IPS DF 6.9 (cell line): ENCODE measurements at regions not wholly inside any gene's neighbourhood (a gene's known extent, or its start where the extent isn't known, plus 50 kb on each side); places are given as distances from the start of the nearest gene placed in this dataset.

ENCODE experiments used
- DNase-seq: peaks from one replicate; pipeline ENCODE4 v3.0.0-alpha.2; 2013; ENCODE audit warnings: low read depth, low spot score
- H3K27ac ChIP-seq: one replicate; pipeline ENCODE4 v1.5.1; 2013; ENCODE audit warnings: low read length, control low read depth
- H3K27me3 ChIP-seq: 2 replicates; pipeline ENCODE4 v1.6.1; 2013; ENCODE audit warnings: mild to moderate bottlenecking, low read length; ENCODE audit not compliant: control insufficient read depth, insufficient read depth
- H3K36me3 ChIP-seq: 2 replicates; pipeline ENCODE4 v1.6.1; 2013; ENCODE audit warnings: low read length; ENCODE audit not compliant: control insufficient read depth, insufficient read depth
- H3K4me1 ChIP-seq: 2 replicates; pipeline ENCODE4 v1.6.1; 2013; ENCODE audit warnings: low read length; ENCODE audit not compliant: control insufficient read depth, insufficient read depth
- H3K4me3 ChIP-seq: 2 replicates; pipeline ENCODE4 v1.5.1; 2013; ENCODE audit warnings: mild to moderate bottlenecking, low read length
- H3K9me3 ChIP-seq: 2 replicates; pipeline ENCODE4 v1.6.1; 2013; ENCODE audit warnings: low read length, inconsistent platforms; ENCODE audit not compliant: control insufficient read depth, insufficient read depth
- WGBS: extraction: QIAGEN DNeasy Blood & Tissue Kit; methylation state at CpG from one replicate; pipeline ENCODE4 v1.1.7; 2013; ENCODE audit warnings: mixed read lengths, missing lambda C conversion rate; ENCODE audit not compliant: insufficient read length, insufficient coverage; 5-methylcytosine and 5-hydroxymethylcytosine counted together

DNA sequence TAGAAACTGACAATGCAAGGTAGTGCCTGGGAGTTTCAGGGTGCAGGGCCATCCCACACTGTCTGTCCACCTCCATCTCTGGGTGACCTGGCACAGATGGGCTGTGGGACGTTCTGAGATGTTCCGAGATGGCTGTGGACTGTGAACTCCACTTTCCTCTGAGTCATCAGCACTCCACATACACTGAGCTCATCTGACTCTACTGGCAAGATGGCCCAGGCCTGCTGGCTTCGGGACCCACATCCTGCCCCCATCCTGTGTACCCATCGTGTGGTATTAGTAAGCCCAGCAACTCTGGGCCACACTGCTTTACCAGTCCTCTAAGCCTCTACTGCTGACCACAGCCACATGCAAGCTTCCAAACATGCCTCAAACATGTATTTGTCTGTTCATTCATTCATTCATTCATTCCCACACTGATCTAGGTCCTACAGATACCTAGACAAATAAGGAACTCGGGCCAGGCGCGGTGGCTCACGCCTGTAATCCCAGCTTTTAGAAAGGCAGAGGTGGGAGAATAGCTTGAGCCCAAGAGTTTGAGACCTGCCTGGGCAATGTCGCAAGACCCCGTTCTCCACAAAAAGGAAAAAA is 124.8 kb upstream of the CXCR4 start:
- H3K9me3 ChIP-seq, result no peaks in the 10 kb centered on the region
- H3K4me3 ChIP-seq, result no peak overlapping the region
- 0 out of 2 replicates have a peak, but pooled peaks cover 2% of the 10 kb centered on the region for H3K4me1 ChIP-seq
- WGBS, result no CpG with 5 or more reads among the region's 10 CpGs
- H3K27me3 ChIP-seq, result no peaks in the 10 kb centered on the region
- H3K27ac ChIP-seq, result no peak overlapping the region
- no peak for DNase-seq
- no peaks in the 10 kb centered on the region for H3K36me3 ChIP-seq

GRCh38 chr2:136242100-136242499 is 124.2 kb upstream of the CXCR4 start:
- no CpG with 5 or more reads among the region's 4 CpGs for WGBS
- H3K36me3 ChIP-seq, result no peaks in the 10 kb centered on the region
- H3K9me3 ChIP-seq, result no peaks in the 10 kb centered on the region
- H3K27me3 ChIP-seq, result no peaks in the 10 kb centered on the region
- DNase-seq, result no peak
- 0 out of 2 replicates have a peak, but pooled peaks cover 2% of the 10 kb centered on the region for H3K4me1 ChIP-seq
- no peak overlapping the region for H3K27ac ChIP-seq
- no peak overlapping the region for H3K4me3 ChIP-seq

GRCh38 chr2:136239079-136239685 is 121.2 kb upstream of the CXCR4 start:
- H3K27ac ChIP-seq, result no peak overlapping the region
- no peak for DNase-seq
- no peaks in the 10 kb centered on the region for H3K4me1 ChIP-seq
- no peaks in the 10 kb centered on the region for H3K27me3 ChIP-seq
- WGBS, result no CpG with 5 or more reads among the region's 3 CpGs
- H3K9me3 ChIP-seq, result no peaks in the 10 kb centered on the region
- no peaks in the 10 kb centered on the region for H3K36me3 ChIP-seq
- H3K4me3 ChIP-seq, result no peak overlapping the region

GRCh38 chr2:136238286-136239078 is 120.5 kb upstream of the CXCR4 start:
- Histone ChIP-seq H3K27ac (no peak overlapping the region), H3K36me3 (no peaks in the 10 kb centered on the region), H3K27me3 (no peaks in the 10 kb centered on the region), H3K4me1 (no peaks in the 10 kb centered on the region), H3K4me3 (no peak overlapping the region), H3K9me3 (no peaks in the 10 kb centered on the region)
- no CpG with 5 or more reads among the region's 6 CpGs for WGBS
- DNase-seq, result no peak

GRCh38 chr2:136236019-136236418 is 118.1 kb upstream of the CXCR4 start:
- H3K36me3 ChIP-seq, result no peaks in the 10 kb centered on the region
- no peaks in the 10 kb centered on the region for H3K4me1 ChIP-seq
- no peaks in the 10 kb centered on the region for H3K9me3 ChIP-seq
- WGBS, result no CpG with 5 or more reads among the region's 4 CpGs
- no peak for DNase-seq
- H3K27ac ChIP-seq, result no peak overlapping the region
- no peaks in the 10 kb centered on the region for H3K27me3 ChIP-seq
- H3K4me3 ChIP-seq, result no peak overlapping the region

GRCh38 chr2:136235546-136235945 is 117.6 kb upstream of the CXCR4 start:
- Histone ChIP-seq H3K9me3 (no peaks in the 10 kb centered on the region), H3K4me3 (no peak overlapping the region), H3K4me1 (no peaks in the 10 kb centered on the region), H3K27ac (no peak overlapping the region), H3K27me3 (no peaks in the 10 kb centered on the region), H3K36me3 (no peaks in the 10 kb centered on the region)
- no peak for DNase-seq
- WGBS, result no CpG with 5 or more reads among the region's 4 CpGs

- Histone ChIP-seq H3K9me3 (no peaks in the 10 kb centered on the region), H3K27me3 (no peaks in the 10 kb centered on the region), H3K27ac (no peak overlapping the region), H3K4me1 (no peaks in the 10 kb centered on the region), H3K4me3 (no peak overlapping the region), H3K36me3 (no peaks in the 10 kb centered on the region)
- no CpG with 5 or more reads among the region's 7 CpGs for WGBS
- DNase-seq, result no peak
Measured at GRCh38 chr2:136234261-136234660, 116.3 kb upstream of the CXCR4 start.

- Histone ChIP-seq H3K27me3 (no peaks in the 10 kb centered on the region), H3K27ac (no peak overlapping the region), H3K36me3 (no peaks in the 10 kb centered on the region), H3K4me3 (no peak overlapping the region), H3K4me1 (no peaks in the 10 kb centered on the region), H3K9me3 (no peaks in the 10 kb centered on the region)
- no peak for DNase-seq
Measured at GRCh38 chr2:136233298-136233697, 115.3 kb upstream of the CXCR4 start.

DNA sequence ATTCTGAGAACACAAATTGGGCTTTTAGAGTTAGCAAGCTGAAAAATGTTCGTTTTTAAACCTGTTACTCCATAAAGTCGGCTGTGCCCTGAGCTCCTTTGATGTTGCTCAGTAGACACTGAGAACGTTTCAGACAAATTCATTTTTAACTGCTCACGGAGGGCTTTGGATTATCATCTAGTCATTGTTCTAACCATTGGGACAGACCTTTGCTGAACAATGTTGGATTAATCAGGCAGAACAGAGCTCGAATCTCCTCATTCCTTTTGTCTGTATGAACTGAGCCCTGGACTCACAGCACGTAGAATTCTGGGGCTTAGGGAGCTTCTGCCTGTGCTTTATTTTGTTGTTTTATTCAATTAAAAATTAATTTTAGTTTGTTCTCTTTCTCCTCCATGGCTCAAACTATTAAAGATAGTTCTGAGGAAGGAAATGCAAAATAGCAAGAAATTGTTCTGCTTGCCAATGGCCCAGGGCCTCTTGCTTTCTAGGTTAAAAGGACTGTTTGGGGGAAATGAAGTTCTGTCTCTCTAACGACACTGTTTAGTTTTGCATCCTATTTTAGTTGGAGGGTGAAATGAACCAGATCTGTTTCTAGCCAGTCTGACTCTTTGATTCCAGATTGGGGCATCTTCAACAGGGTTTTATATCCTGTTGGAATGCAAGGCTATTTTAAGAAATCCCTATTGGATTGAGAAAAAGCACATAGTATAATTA is 114.7 kb upstream of the CXCR4 start:
- Histone ChIP-seq H3K27me3 (no peaks in the 10 kb centered on the region), H3K27ac (no peak overlapping the region), H3K4me1 (no peaks in the 10 kb centered on the region), H3K4me3 (no peak overlapping the region), H3K9me3 (no peaks in the 10 kb centered on the region), H3K36me3 (no peaks in the 10 kb centered on the region)
- DNase-seq, result no peak
- WGBS, result no CpG with 5 or more reads among the region's 7 CpGs

GRCh38 chr2:136230464-136230863 is 112.5 kb upstream of the CXCR4 start:
- no peak for DNase-seq
- Histone ChIP-seq H3K4me3 (no peak overlapping the region), H3K27me3 (no peaks in the 10 kb centered on the region), H3K4me1 (peaks cover 6% of the 10 kb centered on the region; the same call in 1 of the 2 replicates), H3K9me3 (no peaks in the 10 kb centered on the region), H3K27ac (no peak overlapping the region), H3K36me3 (no peaks in the 10 kb centered on the region)
- WGBS, result no CpG with 5 or more reads among the region's 5 CpGs
